ENCODE measurements at regions not wholly inside any gene's neighbourhood (a gene's known extent, or its start where the extent isn't known, plus 50 kb on each side); places are given as distances from the start of the nearest gene placed in this dataset.

GRCh38 chr2:199627417-199627816 is 169.7 kb upstream of the SATB2 start:
- DNase-seq, result no peak

GRCh38 chr2:199624958-199625357 is 167.2 kb upstream of the SATB2 start:
- DNase-seq, result no peak

- no peak for DNase-seq
These were observed 154.9 kb upstream of the SATB2 start for GRCh38 chr2:199612509-199613130.

GRCh38 chr2:199607914-199608313 is 150.2 kb upstream of the SATB2 start:
- DNase-seq, result no peak

GRCh38 chr2:199606193-199606780 is 148.5 kb upstream of the SATB2 start:
- no peak for DNase-seq

GRCh38 chr2:199603721-199604291 is 146.1 kb upstream of the SATB2 start:
- DNase-seq, result no peak

- no peak for DNase-seq
These were observed 145.4 kb upstream of the SATB2 start for GRCh38 chr2:199602896-199603717.

GRCh38 chr2:199602271-199602895 is 144.6 kb upstream of the SATB2 start:
- no peak for DNase-seq

GRCh38 chr2:199596549-199596948 is 138.8 kb upstream of the SATB2 start:
- no peak for DNase-seq

GRCh38 chr2:199594443-199594842 is 136.7 kb upstream of the SATB2 start:
- no peak for DNase-seq

GRCh38 chr2:199591826-199592225 is 134.1 kb upstream of the SATB2 start:
- no peak for DNase-seq

- DNase-seq, result no peak
These were observed 132.8 kb upstream of the SATB2 start for GRCh38 chr2:199590321-199591203.

- DNase-seq, result no peak
These were observed 131.6 kb upstream of the SATB2 start for GRCh38 chr2:199589306-199589705.

GRCh38 chr2:199588054-199588453 is 130.3 kb upstream of the SATB2 start:
- DNase-seq, result no peak

- DNase-seq, result no peak
These were observed 128.9 kb upstream of the SATB2 start for GRCh38 chr2:199586646-199587045.

GRCh38 chr2:199583676-199584075 is 125.9 kb upstream of the SATB2 start:
- DNase-seq, result no peak

- DNase-seq, result no peak
These were observed 124.2 kb upstream of the SATB2 start for GRCh38 chr2:199581935-199582360.

- DNase-seq, result no peak
These were observed 123.7 kb upstream of the SATB2 start for GRCh38 chr2:199581408-199581807.

- DNase-seq, result no peak
These were observed 117.7 kb upstream of the SATB2 start for GRCh38 chr2:199575416-199575815.

- DNase-seq, result no peak
These were observed 114.8 kb upstream of the SATB2 start for GRCh38 chr2:199572571-199572970.

GRCh38 chr2:199570934-199571333 is 113.2 kb upstream of the SATB2 start:
- DNase-seq, result no peak

GRCh38 chr2:199569336-199569735 is 111.6 kb upstream of the SATB2 start:
- DNase-seq, result no peak
